GM10266 (cell line): ENCODE measurements at regions not wholly inside any gene's neighbourhood (a gene's known extent, or its start where the extent isn't known, plus 50 kb on each side); places are given as distances from the start of the nearest gene placed in this dataset.
"Not testable (repeated sequence)": the region's sequence is repeated elsewhere in the genome, so short reads cannot be mapped to it uniquely, and the experiment has no call there.

ENCODE experiments used
- DNase-seq: peaks from one replicate; pipeline ENCODE4 v3.0.0; 2012; ENCODE audit errors: extremely low spot score
- CTCF ChIP-seq: IDR thresholded peaks from 2 replicates; pipeline ENCODE4 v1.5.1; 2012; ENCODE audit warnings: mild to moderate bottlenecking, low read depth; ENCODE audit not compliant: control insufficient read depth, insufficient read depth; ENCODE audit errors: missing control alignments

- no peak for TF ChIP-seq CTCF
- no peak for DNase-seq
Measured at GRCh38 chr1:98575955-98576354, 85.6 kb upstream of the SNX7 start.

GRCh38 chr1:98565951-98566350, 95.6 kb upstream of the SNX7 start:
- no peak for DNase-seq
- no peak for TF ChIP-seq CTCF

GRCh38 chr1:98559291-98559690, 102.2 kb upstream of the SNX7 start:
- no peak for TF ChIP-seq CTCF
- DNase-seq, result no peak

GRCh38 chr1:98557895-98558294, 103.6 kb upstream of the SNX7 start:
- DNase-seq, result no peak

GRCh38 chr1:98556521-98557158, 104.9 kb upstream of the SNX7 start:
- TF ChIP-seq CTCF, result peak; percentile 38
- peak; percentile 11 for DNase-seq

More at GRCh38 chr1:98557895-98558294, 103.6 kb upstream of the SNX7 start:
- no peak for TF ChIP-seq CTCF

GRCh38 chr1:98555814-98556213, 105.7 kb upstream of the SNX7 start:
- TF ChIP-seq CTCF, result no peak
- no peak for DNase-seq

- not testable (repeated sequence) for DNase-seq
Measured at GRCh38 chr1:98552576-98553074, 108.9 kb upstream of the SNX7 start.

- TF ChIP-seq CTCF, result no peak
- DNase-seq, result no peak
Measured at GRCh38 chr1:98550076-98550475, 111.4 kb upstream of the SNX7 start.
